Hepatocyte (in vitro differentiated cells): ENCODE measurements at regions not wholly inside any gene's neighbourhood (a gene's known extent, or its start where the extent isn't known, plus 50 kb on each side); places are given as distances from the start of the nearest gene placed in this dataset.
A peak's percentile ranks its signal among the peaks of the same experiment; 100 is the strongest.

Experiments used
- DNase-seq: peaks from one replicate; pipeline ENCODE4 v3.0.0-alpha.2; 2016; ENCODE audit warnings: low spot score
- H2AFZ ChIP-seq: fragments of 200-600 bp; sonication (generic); 2 replicates; pipeline ENCODE4 v1.6.0; 2016; ENCODE audit warnings: antibody characterized with exemption, mild to moderate bottlenecking
- H3K27ac ChIP-seq: fragments of 200-600 bp; sonication (generic); 2 replicates; pipeline ENCODE4 v1.5.1; 2016; ENCODE audit warnings: mild to moderate bottlenecking
- H3K27me3 ChIP-seq: fragments of 200-600 bp; sonication (generic); 2 replicates; pipeline ENCODE4 v1.6.1; 2016
- H3K36me3 ChIP-seq: fragments of 200-600 bp; sonication (generic); replicated peaks from 2 replicates; pipeline ENCODE4 v1.5.1; 2016; ENCODE audit warnings: low read depth; ENCODE audit not compliant: insufficient read depth
- H3K4me1 ChIP-seq: fragments of 200-600 bp; sonication (generic); 2 replicates; pipeline ENCODE4 v1.5.1; 2016; ENCODE audit warnings: mild to moderate bottlenecking, moderate library complexity; ENCODE audit not compliant: insufficient read depth
- H3K4me2 ChIP-seq: fragments of 200-600 bp; sonication (generic); 2 replicates; pipeline ENCODE4 v1.6.0; 2016
- H3K4me3 ChIP-seq: fragments of 200-600 bp; sonication (generic); 2 replicates; pipeline ENCODE4 v1.5.1; 2016; ENCODE audit warnings: mild to moderate bottlenecking
- H3K79me2 ChIP-seq: fragments of 200-600 bp; sonication (generic); 2 replicates; pipeline ENCODE4 v1.6.0; 2017; ENCODE audit warnings: mild to moderate bottlenecking
- H3K9me2 ChIP-seq: fragments of 200-600 bp; sonication (generic); replicated peaks from 2 replicates; pipeline ENCODE4 v1.6.0; 2017; ENCODE audit warnings: mild to moderate bottlenecking; ENCODE audit not compliant: insufficient read depth
- H3K9me3 ChIP-seq: fragments of 200-600 bp; sonication (generic); 2 replicates; pipeline ENCODE4 v1.5.1; 2016; ENCODE audit warnings: low read depth, mild to moderate bottlenecking
- H4K20me1 ChIP-seq: fragments of 200-600 bp; sonication (generic); 2 replicates; pipeline ENCODE4 v1.6.0; 2016; ENCODE audit warnings: mild to moderate bottlenecking; ENCODE audit not compliant: insufficient read depth, poor library complexity, severe bottlenecking
- EZH2 ChIP-seq: fragments of 200-600 bp; sonication (generic); IDR thresholded peaks from 2 replicates; pipeline ENCODE4 v1.6.1; 2016; ENCODE audit warnings: antibody characterized with exemption, mild to moderate bottlenecking, borderline replicate concordance
- EZH2phosphoT487 ChIP-seq: fragments of 200-600 bp; sonication (generic); IDR thresholded peaks from one replicate; pipeline ENCODE4 v1.6.1; 2018; ENCODE audit warnings: antibody characterized with exemption, mild to moderate bottlenecking, low read depth, moderate library complexity; ENCODE audit not compliant: unreplicated experiment, severe bottlenecking
- WGBS: methylation state at CpG from one replicate; pipeline ENCODE4 v1.1.6; 2016; ENCODE audit warnings: low lambda C conversion rate; ENCODE audit errors: missing lambda C conversion rate; 5-methylcytosine and 5-hydroxymethylcytosine counted together
- TF ChIP-seq, protein P1 (sequence below): fragments of 200-600 bp; sonication (generic); IDR thresholded peaks from 2 replicates; pipeline ENCODE4 v1.5.1; 2016; ENCODE audit warnings: antibody characterized with exemption, mild to moderate bottlenecking; ENCODE audit not compliant: poor library complexity

DNA sequence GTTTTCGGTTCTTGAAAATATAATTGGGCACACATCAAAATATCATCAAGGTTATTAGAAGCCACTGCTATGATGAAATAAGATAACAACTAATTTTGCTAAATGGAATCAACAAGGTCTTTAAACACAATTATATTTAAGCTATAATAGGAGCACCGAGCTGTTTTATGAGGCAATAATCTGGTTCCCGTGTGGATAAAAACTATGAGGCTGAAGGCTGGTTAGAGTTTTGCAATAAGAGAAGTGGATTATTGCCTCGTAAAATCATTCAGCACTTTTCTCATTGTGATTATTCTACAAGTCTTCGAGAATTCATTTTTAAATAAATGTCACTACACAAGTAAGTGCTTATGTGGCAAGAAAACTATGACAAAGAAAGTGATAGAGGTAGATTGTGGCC is 975.7 kb upstream of the ADGRL2 start:
- H3K9me3 ChIP-seq = no peaks in the 10 kb centered on the region
- H3K4me3 ChIP-seq = no peak overlapping the region
- DNase-seq = no peak
- no peaks in the 10 kb centered on the region for H3K79me2 ChIP-seq
- H3K4me2 ChIP-seq = no peak overlapping the region
- H3K9me2 ChIP-seq = no peaks in the 10 kb centered on the region
- TF ChIP-seq EZH2 = no peak
- TF ChIP-seq, protein P1, sequence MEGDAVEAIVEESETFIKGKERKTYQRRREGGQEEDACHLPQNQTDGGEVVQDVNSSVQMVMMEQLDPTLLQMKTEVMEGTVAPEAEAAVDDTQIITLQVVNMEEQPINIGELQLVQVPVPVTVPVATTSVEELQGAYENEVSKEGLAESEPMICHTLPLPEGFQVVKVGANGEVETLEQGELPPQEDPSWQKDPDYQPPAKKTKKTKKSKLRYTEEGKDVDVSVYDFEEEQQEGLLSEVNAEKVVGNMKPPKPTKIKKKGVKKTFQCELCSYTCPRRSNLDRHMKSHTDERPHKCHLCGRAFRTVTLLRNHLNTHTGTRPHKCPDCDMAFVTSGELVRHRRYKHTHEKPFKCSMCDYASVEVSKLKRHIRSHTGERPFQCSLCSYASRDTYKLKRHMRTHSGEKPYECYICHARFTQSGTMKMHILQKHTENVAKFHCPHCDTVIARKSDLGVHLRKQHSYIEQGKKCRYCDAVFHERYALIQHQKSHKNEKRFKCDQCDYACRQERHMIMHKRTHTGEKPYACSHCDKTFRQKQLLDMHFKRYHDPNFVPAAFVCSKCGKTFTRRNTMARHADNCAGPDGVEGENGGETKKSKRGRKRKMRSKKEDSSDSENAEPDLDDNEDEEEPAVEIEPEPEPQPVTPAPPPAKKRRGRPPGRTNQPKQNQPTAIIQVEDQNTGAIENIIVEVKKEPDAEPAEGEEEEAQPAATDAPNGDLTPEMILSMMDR = no peak
- no peak for TF ChIP-seq EZH2phosphoT487
- H3K36me3 ChIP-seq = no peaks in the 10 kb centered on the region
- no peaks in the 10 kb centered on the region for H3K4me1 ChIP-seq
- H3K27me3 ChIP-seq = no peaks in the 10 kb centered on the region
- H2AFZ ChIP-seq = peak overlapping the region; percentile 28
- WGBS = 59% methylated on average over 5 of the region's 5 CpGs
- no peaks in the 10 kb centered on the region for H4K20me1 ChIP-seq
- H3K27ac ChIP-seq = no peak overlapping the region

DNA sequence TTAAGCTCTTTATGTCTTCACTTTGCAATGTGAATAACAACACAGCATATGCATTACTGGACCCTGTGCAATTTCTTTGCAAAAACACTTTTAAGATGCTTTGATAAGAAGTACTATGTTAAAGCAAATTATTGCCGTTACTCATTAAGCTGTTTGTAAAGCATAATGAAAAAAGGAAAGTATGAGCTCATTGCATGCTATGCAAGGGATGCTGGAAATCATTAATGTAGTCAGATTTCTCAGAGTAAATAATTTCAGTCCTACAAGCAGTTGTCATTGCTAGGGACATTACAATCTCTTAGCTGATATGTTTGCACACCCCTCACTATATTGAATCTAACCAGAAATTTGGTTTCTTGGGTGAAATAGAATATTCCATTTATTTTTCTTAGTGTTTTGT is 982.5 kb upstream of the ADGRL2 start:
- H3K79me2 ChIP-seq = no peaks in the 10 kb centered on the region
- H3K4me2 ChIP-seq = no peak overlapping the region
- no peak overlapping the region for H3K4me3 ChIP-seq
- no peaks in the 10 kb centered on the region for H3K9me2 ChIP-seq
- H3K36me3 ChIP-seq = no peaks in the 10 kb centered on the region
- no peak overlapping the region for H3K27ac ChIP-seq
- no peaks in the 10 kb centered on the region for H3K27me3 ChIP-seq
- no peak overlapping the region for H2AFZ ChIP-seq
- DNase-seq = no peak
- 38% methylated on average over 1 of the region's 1 CpG for WGBS
- H4K20me1 ChIP-seq = no peaks in the 10 kb centered on the region
- no peaks in the 10 kb centered on the region for H3K4me1 ChIP-seq
- H3K9me3 ChIP-seq = no peaks in the 10 kb centered on the region
- TF ChIP-seq, protein P1 = no peak
- TF ChIP-seq EZH2phosphoT487 = no peak
- TF ChIP-seq EZH2 = no peak

DNA sequence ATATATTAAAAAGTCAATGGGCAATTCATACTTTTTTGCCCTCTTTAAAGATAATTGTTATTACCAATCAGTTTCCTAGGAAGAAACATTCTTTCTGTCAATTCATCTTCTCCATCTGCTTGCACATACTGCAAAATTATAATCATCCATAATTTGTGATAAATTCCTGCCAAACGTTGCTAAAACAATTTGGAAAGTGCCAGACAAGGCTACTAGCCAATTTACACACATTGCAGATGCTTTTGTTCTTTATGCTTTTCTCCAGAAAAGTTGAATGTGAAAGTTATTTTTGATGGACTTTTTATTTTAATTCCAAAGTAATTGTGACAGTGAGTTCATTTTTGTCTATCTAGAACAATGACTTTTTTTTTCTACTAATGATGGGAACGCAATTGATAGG is 992.8 kb upstream of the ADGRL2 start:
- no peak overlapping the region for H2AFZ ChIP-seq
- no peak overlapping the region for H3K4me2 ChIP-seq
- H3K27me3 ChIP-seq = no peaks in the 10 kb centered on the region
- TF ChIP-seq EZH2 (no peak), EZH2phosphoT487 (no peak)
- TF ChIP-seq, protein P1 = no peak
- no peaks in the 10 kb centered on the region for H4K20me1 ChIP-seq
- no peak overlapping the region for H3K4me3 ChIP-seq
- no peaks in the 10 kb centered on the region for H3K36me3 ChIP-seq
- 77% methylated on average over 2 of the region's 2 CpGs for WGBS
- H3K79me2 ChIP-seq = no peaks in the 10 kb centered on the region
- no peak for DNase-seq
- H3K27ac ChIP-seq = no peak overlapping the region
- H3K4me1 ChIP-seq = no peaks in the 10 kb centered on the region
- no peaks in the 10 kb centered on the region for H3K9me3 ChIP-seq
- no peaks in the 10 kb centered on the region for H3K9me2 ChIP-seq

DNA sequence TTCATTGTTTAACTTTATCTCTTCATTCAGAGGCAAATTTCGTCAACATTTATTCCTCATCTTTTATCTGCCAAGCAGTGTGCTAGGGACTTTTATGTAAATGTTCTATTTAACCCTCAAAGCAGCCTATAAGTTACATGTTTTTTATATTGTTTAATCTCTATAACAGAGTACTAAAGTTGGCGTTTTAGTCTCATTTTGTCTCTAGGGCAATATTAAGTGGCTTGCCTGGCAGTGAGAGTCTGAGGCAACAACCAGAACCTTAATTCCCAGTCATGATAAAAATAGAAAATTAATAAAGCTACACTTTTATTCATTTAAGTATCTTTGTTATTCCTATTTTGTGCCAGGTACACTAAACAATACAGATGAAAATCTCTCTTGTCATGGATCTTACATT is 994.3 kb upstream of the ADGRL2 start:
- no peaks in the 10 kb centered on the region for H3K79me2 ChIP-seq
- DNase-seq = no peak
- no peak overlapping the region for H3K4me3 ChIP-seq
- TF ChIP-seq EZH2 = no peak
- no peak for TF ChIP-seq EZH2phosphoT487
- TF ChIP-seq, protein P1 = no peak
- no peaks in the 10 kb centered on the region for H3K9me3 ChIP-seq
- no peak overlapping the region for H3K4me2 ChIP-seq
- no peak overlapping the region for H3K27ac ChIP-seq
- H3K9me2 ChIP-seq = no peaks in the 10 kb centered on the region
- no peaks in the 10 kb centered on the region for H3K4me1 ChIP-seq
- no peaks in the 10 kb centered on the region for H4K20me1 ChIP-seq
- H2AFZ ChIP-seq = no peak overlapping the region
- no peaks in the 10 kb centered on the region for H3K27me3 ChIP-seq
- no peaks in the 10 kb centered on the region for H3K36me3 ChIP-seq
- 87% methylated on average over 2 of the region's 2 CpGs for WGBS
